Type B pancreatic cell (in vitro differentiated cells): ENCODE measurements at regions not wholly inside any gene's neighbourhood (a gene's known extent, or its start where the extent isn't known, plus 50 kb on each side); places are given as distances from the start of the nearest gene placed in this dataset.

ENCODE experiments used
- DNase-seq: peaks from one replicate; pipeline ENCODE4 v3.0.0; 2021; ENCODE audit warnings: mixed read lengths; ENCODE audit not compliant: unreplicated experiment; ENCODE audit errors: extremely low spot score
- H3K27ac Mint-ChIP-seq: 2 replicates; pipeline ENCODE4 v1.8.0; 2021; ENCODE audit warnings: mild to moderate bottlenecking, mixed read lengths
- H3K27me3 Mint-ChIP-seq: 2 replicates; pipeline ENCODE4 v1.8.0; 2021; ENCODE audit warnings: mixed read lengths
- H3K36me3 Mint-ChIP-seq: 2 replicates; pipeline ENCODE4 v1.8.0; 2021; ENCODE audit warnings: mixed read lengths
- H3K4me1 Mint-ChIP-seq: one replicate; pipeline ENCODE4 v1.8.0; 2021; ENCODE audit warnings: mixed read lengths; ENCODE audit not compliant: unreplicated experiment
- H3K4me3 Mint-ChIP-seq: 2 replicates; pipeline ENCODE4 v1.8.0; 2021; ENCODE audit warnings: mild to moderate bottlenecking, mixed read lengths
- H3K9me3 Mint-ChIP-seq: 2 replicates; pipeline ENCODE4 v1.8.0; 2021; ENCODE audit warnings: mixed read lengths
- CTCF ChIP-seq: fragments of 200-600 bp; sonication (generic); conservative IDR thresholded peaks from 2 replicates; pipeline ENCODE4 v1.5.0; 2021; ENCODE audit warnings: antibody characterized with exemption, mild to moderate bottlenecking

- DNase-seq, result no peak
- no peaks in the 10 kb centered on the region for H3K36me3 Mint-ChIP-seq
- peaks cover 14% of the 10 kb centered on the region for H3K4me1 Mint-ChIP-seq
- TF ChIP-seq CTCF, result no peak
- no peaks in the 10 kb centered on the region for H3K9me3 Mint-ChIP-seq
- no peak overlapping the region for H3K27ac Mint-ChIP-seq
- H3K27me3 Mint-ChIP-seq, result no peaks in the 10 kb centered on the region
- no peak overlapping the region for H3K4me3 Mint-ChIP-seq
Observed at GRCh38 chr3:76958861-76959260, 81.0 kb upstream of the ROBO2 start.

GRCh38 chr3:76961284-76961683 is 78.6 kb upstream of the ROBO2 start:
- no peak for TF ChIP-seq CTCF
- no peaks in the 10 kb centered on the region for H3K36me3 Mint-ChIP-seq
- no peaks in the 10 kb centered on the region for H3K27me3 Mint-ChIP-seq
- no peaks in the 10 kb centered on the region for H3K9me3 Mint-ChIP-seq
- DNase-seq, result no peak
- H3K4me3 Mint-ChIP-seq, result no peak overlapping the region
- H3K4me1 Mint-ChIP-seq, result peaks cover 14% of the 10 kb centered on the region
- no peak overlapping the region for H3K27ac Mint-ChIP-seq

GRCh38 chr3:76965122-76965725 is 74.7 kb upstream of the ROBO2 start:
- TF ChIP-seq CTCF, result no peak
- no peaks in the 10 kb centered on the region for H3K36me3 Mint-ChIP-seq
- no peak for DNase-seq

GRCh38 chr3:76969471-76969870 is 70.4 kb upstream of the ROBO2 start:
- Mint-ChIP-seq H3K27ac (peak overlapping the region; percentile 1), H3K27me3 (no peaks in the 10 kb centered on the region), H3K36me3 (no peaks in the 10 kb centered on the region), H3K4me3 (no peak overlapping the region), H3K9me3 (no peaks in the 10 kb centered on the region), H3K4me1 (peaks cover 11% of the 10 kb centered on the region)
- DNase-seq, result no peak
- TF ChIP-seq CTCF, result no peak

More at GRCh38 chr3:76965122-76965725, 74.7 kb upstream of the ROBO2 start:
- Mint-ChIP-seq H3K4me3 (no peak overlapping the region), H3K9me3 (no peaks in the 10 kb centered on the region), H3K4me1 (peaks cover 11% of the 10 kb centered on the region), H3K27ac (no peak overlapping the region), H3K27me3 (no peaks in the 10 kb centered on the region)

- no peaks in the 10 kb centered on the region for H3K27me3 Mint-ChIP-seq
- no peak overlapping the region for H3K4me3 Mint-ChIP-seq
- TF ChIP-seq CTCF, result no peak
- H3K4me1 Mint-ChIP-seq, result peaks cover 11% of the 10 kb centered on the region
- H3K27ac Mint-ChIP-seq, result no peak overlapping the region
- no peaks in the 10 kb centered on the region for H3K36me3 Mint-ChIP-seq
- H3K9me3 Mint-ChIP-seq, result no peaks in the 10 kb centered on the region
- no peak for DNase-seq
Observed at GRCh38 chr3:76969996-76970615, 69.8 kb upstream of the ROBO2 start.
